MM.1S (cell line): ENCODE measurements at regions not wholly inside any gene's neighbourhood (a gene's known extent, or its start where the extent isn't known, plus 50 kb on each side); places are given as distances from the start of the nearest gene placed in this dataset.

Experiments
- CTCF ChIP-seq: fragments of 300-600 bp; sonication (generic); IDR thresholded peaks from 2 replicates; pipeline ENCODE4 v1.5.1; 2016; ENCODE audit warnings: antibody characterized with exemption, low read length, mixed read lengths
- EZH2 ChIP-seq: fragments of 300-600 bp; sonication (generic); optimal IDR thresholded peaks from 2 replicates; pipeline ENCODE3; 2017; ENCODE audit warnings: low read depth, mild to moderate bottlenecking, antibody characterized with exemption, low read length, mixed read lengths
- EZH2phosphoT487 ChIP-seq: fragments of 300-600 bp; sonication (generic); IDR thresholded peaks from 2 replicates; pipeline ENCODE4 v1.6.1; 2018; ENCODE audit warnings: antibody characterized with exemption, low read length

DNA sequence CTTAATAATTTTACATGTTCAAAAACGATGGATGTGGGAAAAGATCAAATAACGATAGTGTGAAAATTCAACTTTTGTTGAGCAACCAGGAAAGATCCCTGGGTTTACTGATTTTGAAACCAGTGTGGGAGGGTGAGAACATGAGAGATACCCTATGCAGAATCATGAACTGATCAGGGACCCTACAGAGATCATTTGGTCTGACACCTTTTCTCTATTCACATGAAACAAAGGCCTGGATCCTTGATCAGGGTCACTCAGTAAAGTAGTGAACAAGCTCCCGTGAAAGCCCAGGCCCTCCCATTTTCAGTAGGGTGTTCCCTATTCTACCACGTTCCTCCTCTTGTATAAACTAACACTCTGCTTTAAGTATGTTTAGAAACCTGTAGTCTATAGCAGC lies 60.5 kb upstream of the DUSP22 start:
- no peak for TF ChIP-seq CTCF
- no peak for TF ChIP-seq EZH2
- no peak for TF ChIP-seq EZH2phosphoT487
